ENCODE measurements at regions not wholly inside any gene's neighbourhood (a gene's known extent, or its start where the extent isn't known, plus 50 kb on each side); places are given as distances from the start of the nearest gene placed in this dataset.

- TF ChIP-seq, protein P1, sequence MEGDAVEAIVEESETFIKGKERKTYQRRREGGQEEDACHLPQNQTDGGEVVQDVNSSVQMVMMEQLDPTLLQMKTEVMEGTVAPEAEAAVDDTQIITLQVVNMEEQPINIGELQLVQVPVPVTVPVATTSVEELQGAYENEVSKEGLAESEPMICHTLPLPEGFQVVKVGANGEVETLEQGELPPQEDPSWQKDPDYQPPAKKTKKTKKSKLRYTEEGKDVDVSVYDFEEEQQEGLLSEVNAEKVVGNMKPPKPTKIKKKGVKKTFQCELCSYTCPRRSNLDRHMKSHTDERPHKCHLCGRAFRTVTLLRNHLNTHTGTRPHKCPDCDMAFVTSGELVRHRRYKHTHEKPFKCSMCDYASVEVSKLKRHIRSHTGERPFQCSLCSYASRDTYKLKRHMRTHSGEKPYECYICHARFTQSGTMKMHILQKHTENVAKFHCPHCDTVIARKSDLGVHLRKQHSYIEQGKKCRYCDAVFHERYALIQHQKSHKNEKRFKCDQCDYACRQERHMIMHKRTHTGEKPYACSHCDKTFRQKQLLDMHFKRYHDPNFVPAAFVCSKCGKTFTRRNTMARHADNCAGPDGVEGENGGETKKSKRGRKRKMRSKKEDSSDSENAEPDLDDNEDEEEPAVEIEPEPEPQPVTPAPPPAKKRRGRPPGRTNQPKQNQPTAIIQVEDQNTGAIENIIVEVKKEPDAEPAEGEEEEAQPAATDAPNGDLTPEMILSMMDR (IDR thresholded peaks at IDR 0.05; ENCODE audit: control insufficient read depth, insufficient read depth, low read depth, low read length, missing control alignments), result no peak
- no peak for DNase-seq (ENCODE audit: low read depth)
- H3K4me3 ChIP-seq (ENCODE audit: control insufficient read depth, low read depth, low read length), result no peak overlapping the region
Measured at GRCh38 chr11:45597097-45597496, 68.3 kb downstream of the CHST1 start.

DNA sequence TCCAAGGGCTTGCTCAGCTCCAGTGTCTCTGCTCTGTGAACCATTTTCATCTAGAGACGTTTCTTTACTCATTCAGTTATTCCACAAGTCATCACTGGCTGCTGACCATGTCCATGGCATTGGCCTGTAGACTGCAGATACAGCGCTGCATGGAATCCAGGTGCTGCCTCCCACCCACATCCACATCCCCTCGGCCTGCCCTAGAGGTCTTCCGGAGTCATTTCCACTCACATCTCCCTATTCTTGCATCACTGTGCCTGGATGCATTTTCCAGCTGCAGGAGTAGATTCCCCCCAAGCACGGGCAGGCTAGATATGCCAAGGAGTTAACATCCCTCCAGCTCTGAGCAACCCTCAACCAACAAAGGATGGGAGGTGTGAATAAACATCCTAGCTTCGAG, 68.9 kb downstream of the CHST1 start:
- TF ChIP-seq, protein P1 (IDR thresholded peaks at IDR 0.05; ENCODE audit: control insufficient read depth, insufficient read depth, low read depth, low read length, missing control alignments), result no peak
- no peak overlapping the region for H3K4me3 ChIP-seq (ENCODE audit: control insufficient read depth, low read depth, low read length)
- DNase-seq (ENCODE audit: low read depth), result no peak

DNA sequence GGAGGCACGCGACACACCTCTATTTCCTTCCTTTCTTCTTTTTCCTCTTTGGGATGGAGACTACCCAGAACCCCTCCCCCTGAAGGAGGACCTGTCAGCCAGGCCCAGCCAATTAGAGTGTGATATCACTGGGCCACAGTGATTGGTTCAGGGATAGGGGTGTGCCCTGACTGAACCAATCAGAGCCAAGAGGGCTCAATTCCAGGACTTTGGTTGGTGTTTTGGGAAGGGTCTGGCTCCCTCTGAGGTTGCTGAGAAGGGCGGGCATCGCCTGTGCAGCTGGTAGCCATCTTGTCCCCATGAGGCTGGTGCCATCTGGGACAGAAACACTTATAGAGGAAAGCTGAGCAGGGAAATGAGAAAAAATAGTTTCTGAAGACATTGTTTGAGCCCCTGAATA, 71.4 kb downstream of the CHST1 start:
- TF ChIP-seq, protein P1 (IDR thresholded peaks at IDR 0.05; ENCODE audit: control insufficient read depth, insufficient read depth, low read depth, low read length, missing control alignments), result no peak
- no peak for DNase-seq (ENCODE audit: low read depth)
- no peak overlapping the region for H3K4me3 ChIP-seq (ENCODE audit: control insufficient read depth, low read depth, low read length)

- H3K4me3 ChIP-seq (ENCODE audit: control insufficient read depth, low read depth, low read length), result no peak overlapping the region
- TF ChIP-seq, protein P1 (IDR thresholded peaks at IDR 0.05; ENCODE audit: control insufficient read depth, insufficient read depth, low read depth, low read length, missing control alignments), result no peak
- DNase-seq (ENCODE audit: low read depth), result no peak
Measured at GRCh38 chr11:45592636-45593035, 72.8 kb downstream of the CHST1 start.

DNA sequence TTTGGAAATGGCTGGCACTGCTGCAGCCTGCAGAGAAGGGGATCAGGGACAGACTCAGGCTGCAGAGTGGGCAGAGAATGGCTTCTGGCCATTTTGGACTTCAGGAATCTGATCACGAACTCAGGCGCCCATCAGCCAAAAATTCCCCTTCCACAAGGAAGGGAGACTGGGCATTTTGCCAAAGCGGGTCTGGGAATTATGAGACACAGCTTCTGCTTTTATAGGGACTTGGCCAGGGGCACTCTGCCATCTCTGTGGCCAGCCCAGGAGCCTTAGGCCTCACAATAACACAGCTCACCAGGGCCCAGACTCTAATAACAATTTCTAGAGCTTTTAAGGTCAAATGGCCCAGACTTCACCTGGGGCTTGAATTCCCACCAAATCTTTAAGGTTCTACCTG, 74.7 kb downstream of the CHST1 start:
- TF ChIP-seq, protein P1 (IDR thresholded peaks at IDR 0.05; ENCODE audit: control insufficient read depth, insufficient read depth, low read depth, low read length, missing control alignments), result no peak
- no peak for DNase-seq (ENCODE audit: low read depth)
- H3K4me3 ChIP-seq (ENCODE audit: control insufficient read depth, low read depth, low read length), result no peak overlapping the region

DNA sequence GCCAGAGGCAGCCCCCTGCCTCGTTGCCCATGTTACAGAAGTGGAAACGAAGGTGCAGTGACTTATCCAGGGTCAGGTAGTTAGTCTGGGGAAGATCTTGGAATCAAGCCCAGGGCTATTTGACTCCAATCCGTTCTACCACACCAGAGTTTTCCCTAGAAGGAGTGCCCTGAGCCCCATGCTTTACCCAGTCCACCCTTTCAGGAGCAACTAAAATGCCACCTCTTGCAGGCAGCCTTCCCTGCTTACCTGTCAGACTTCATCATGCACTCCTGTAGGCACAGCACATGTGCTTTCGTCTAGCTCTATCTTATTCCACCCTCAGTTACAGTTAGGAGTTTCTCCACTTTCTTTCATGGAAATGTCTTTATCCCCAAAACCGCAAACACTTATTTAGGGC, 80.2 kb downstream of the CHST1 start:
- no peak for DNase-seq (ENCODE audit: low read depth)
- TF ChIP-seq, protein P1 (IDR thresholded peaks at IDR 0.05; ENCODE audit: control insufficient read depth, insufficient read depth, low read depth, low read length, missing control alignments), result no peak
- no peak overlapping the region for H3K4me3 ChIP-seq (ENCODE audit: control insufficient read depth, low read depth, low read length)

GRCh38 chr11:45583981-45584566, 81.3 kb downstream of the CHST1 start:
- no peak for DNase-seq (ENCODE audit: low read depth)
- no peak overlapping the region for H3K4me3 ChIP-seq (ENCODE audit: control insufficient read depth, low read depth, low read length)
- TF ChIP-seq, protein P1 (IDR thresholded peaks at IDR 0.05; ENCODE audit: control insufficient read depth, insufficient read depth, low read depth, low read length, missing control alignments), result no peak

Measured in AG09309 (cell line).